Endometrium (tissue), 2 donors: ENCODE measurements at regions not wholly inside any gene's neighbourhood (a gene's known extent, or its start where the extent isn't known, plus 50 kb on each side); places are given as distances from the start of the nearest gene placed in this dataset.
"Not testable (repeated sequence)": the region's sequence is repeated elsewhere in the genome, so short reads cannot be mapped to it uniquely, and the experiment has no call there.

Experiments used
- FAIRE-seq: peaks from 2 replicates; lab custom pipeline; 2012; peaks lifted over from hg19 to GRCh38; lab: Jason Lieb, UNC
- donor health status: control.
- donor health status: control.

DNA sequence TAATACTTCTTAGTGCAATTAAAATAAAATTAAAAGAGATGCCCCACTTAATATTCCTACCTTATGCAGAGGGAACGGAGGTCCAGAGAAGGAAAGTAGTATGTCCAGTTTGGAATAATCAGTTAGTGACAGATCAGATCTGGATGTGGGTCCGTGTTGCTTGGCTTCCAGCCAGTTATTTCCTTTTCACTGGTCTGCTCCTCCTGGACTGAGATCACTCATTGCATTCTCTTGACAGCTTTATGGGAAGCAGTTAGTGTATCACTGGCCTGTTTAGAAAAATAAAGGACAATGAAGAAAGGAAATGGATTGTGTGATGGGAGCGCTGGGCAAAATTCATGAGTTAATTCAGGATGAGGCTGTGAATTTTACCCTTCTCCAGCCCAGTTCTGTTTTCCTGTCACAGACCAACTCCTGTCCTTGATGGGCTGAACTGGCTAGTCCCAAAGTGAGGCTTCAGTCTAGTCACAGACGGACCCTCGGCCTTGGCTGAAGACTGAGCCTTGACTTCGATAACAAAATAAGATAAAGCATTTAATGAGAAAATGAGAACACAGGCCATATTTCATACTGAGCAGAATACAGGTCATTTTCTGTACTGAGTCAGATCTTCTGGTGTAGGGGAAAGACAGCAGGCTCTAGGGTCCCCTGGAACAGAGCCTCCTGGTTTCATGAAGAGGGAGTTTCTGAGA, 85.2 kb upstream of the TRABD2B start:
- peak; percentile 53 for FAIRE-seq

DNA sequence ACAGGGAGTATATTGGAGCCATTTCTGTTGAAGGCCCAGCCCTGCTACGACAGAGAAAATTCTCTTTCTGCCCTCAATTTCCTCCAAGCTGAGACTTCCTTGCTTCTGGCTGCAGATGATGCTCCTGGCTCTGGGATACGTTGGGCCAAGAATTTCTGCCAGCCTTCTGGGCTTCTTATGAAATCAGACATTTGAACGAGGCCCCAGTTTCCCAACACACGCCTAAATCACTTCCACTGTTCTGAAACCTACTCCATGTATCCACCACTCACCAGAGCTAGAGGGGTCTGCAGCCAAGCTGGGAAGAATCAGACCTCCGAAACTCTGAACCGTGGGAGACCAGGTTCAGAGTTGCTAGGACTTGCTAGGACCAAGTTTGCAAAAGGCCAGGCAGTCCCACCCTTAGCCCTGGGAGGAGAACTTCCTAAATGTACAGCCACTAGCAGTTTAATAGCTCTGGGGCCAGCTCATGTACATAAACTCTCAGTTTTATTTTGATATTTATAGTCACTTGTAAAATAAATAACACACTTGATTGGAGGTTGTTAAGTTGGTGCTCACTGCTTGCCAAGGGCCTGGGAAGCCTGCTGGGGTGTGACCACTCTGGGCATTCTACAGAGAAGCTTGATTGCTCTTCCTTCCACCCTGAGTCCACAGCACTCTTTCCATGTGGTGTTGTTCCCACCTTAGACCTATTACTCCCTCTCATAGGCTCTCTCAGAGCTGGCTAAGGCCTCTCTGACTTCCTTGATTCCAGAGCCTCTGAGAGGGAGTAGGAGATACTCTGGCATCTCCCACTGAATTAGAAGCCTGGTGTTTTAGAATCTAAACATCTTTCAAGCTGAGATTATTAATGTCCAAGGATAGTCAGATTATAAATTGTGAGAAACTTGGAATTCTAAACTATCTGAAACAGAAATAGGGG, 83.4 kb upstream of the TRABD2B start:
- no peak for FAIRE-seq

- no peak for FAIRE-seq
Observed at GRCh38 chr1:48079096-48079495, 81.9 kb upstream of the TRABD2B start.

DNA sequence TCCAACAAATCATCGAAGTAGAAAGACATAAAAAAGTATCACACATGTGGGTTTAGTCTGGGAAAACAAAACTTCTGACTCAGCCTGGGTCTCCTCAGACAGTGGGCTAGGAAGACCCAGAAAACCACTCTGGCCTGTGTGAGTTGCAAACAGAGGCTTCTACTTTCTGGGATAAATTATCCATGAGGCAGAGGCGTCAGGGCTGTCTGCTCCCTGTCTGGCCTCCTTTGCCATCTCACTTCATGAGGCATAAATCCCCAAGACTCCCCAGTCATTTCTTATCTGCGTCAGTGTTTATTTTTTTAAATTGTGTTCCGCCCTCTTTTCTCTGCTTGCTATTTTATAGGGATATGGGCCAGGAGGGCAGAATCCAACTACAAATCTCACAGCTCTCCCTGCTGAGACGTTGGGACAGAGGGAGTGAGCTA, 80.6 kb upstream of the TRABD2B start:
- FAIRE-seq: no peak

DNA sequence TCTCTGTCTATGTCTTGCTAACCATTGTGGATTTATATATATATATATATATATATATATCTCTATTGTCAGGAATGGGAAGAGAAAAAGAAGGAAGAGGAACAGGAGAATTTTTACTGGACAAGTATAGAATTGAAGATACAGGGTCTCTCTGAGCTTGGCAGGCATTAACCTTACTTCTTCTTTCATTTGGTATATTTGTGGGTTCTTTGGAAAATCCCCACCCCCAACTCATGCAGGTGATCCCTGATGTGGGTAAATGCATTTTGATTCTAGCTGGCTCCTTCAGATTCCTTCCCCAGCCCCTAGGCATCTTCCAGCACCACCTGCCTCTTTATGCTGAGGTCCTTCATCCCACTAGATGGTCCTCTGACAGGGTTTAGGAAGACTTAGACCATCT, 78.8 kb upstream of the TRABD2B start:
- FAIRE-seq: no peak

GRCh38 chr1:48073798-48074530, 76.8 kb upstream of the TRABD2B start:
- no peak for FAIRE-seq

DNA sequence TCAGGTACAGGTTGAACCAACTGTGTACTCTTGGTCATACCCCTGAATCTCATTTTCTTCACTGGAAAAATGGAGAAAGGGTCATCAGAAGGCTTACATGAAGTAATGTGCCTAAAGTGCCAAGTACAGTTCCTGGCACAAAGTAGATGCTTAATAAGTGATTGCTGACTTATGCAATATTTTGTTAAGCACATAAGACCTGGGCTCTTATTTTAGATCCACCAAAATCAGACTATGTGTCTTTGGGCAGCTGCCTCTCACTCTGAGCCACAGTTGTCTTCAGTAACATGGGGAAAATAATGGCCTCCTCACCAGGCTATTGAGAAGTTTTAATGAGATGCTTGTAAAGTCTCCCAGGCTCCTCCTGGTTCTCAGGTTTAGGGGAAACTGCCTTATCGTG, 74.3 kb upstream of the TRABD2B start:
- FAIRE-seq: no peak

DNA sequence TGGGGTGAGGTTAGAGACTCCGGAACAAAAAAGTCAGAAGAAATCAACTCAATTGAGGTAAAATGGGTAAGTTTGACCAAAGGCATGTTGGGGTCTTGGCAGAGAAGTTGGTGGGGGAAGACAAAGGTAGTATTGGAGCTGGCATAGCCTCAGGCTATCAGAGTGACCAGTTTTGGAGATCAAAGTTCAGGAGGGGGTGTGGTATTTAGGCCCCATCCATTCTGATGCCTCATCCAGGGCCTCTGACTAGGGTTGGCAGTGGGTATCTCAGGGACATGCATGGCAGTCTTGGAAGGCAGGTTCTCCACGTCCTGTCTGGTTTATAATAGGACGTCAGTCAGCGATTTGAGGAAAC, 73.2 kb upstream of the TRABD2B start:
- no peak for FAIRE-seq

GRCh38 chr1:48069662-48070395, 72.6 kb upstream of the TRABD2B start:
- no peak for FAIRE-seq

GRCh38 chr1:48068206-48068605, 71.0 kb upstream of the TRABD2B start:
- FAIRE-seq: no peak

DNA sequence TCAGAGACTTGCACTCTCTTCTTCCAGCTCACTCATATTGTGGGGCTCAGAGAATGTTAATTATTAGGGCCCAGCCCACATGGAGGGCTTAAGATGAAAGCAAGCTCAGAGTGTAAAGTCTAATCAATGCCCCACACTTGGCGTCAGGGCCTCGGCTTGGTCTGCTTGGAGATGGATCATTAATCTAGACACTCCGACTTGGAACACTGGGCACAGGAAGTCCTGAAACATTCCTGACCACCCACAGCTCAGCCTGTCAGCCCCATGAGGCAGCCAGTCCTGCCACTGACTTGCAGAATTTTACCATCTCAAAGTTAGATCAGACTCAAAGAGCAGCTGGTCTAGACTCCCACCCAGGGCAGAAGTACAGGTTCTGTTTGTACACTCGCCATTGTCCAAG, 69.8 kb upstream of the TRABD2B start:
- no peak for FAIRE-seq

GRCh38 chr1:48064693-48065092, 67.5 kb upstream of the TRABD2B start:
- FAIRE-seq: not testable (repeated sequence)

GRCh38 chr1:48062353-48062752, 65.2 kb upstream of the TRABD2B start:
- FAIRE-seq: no peak

DNA sequence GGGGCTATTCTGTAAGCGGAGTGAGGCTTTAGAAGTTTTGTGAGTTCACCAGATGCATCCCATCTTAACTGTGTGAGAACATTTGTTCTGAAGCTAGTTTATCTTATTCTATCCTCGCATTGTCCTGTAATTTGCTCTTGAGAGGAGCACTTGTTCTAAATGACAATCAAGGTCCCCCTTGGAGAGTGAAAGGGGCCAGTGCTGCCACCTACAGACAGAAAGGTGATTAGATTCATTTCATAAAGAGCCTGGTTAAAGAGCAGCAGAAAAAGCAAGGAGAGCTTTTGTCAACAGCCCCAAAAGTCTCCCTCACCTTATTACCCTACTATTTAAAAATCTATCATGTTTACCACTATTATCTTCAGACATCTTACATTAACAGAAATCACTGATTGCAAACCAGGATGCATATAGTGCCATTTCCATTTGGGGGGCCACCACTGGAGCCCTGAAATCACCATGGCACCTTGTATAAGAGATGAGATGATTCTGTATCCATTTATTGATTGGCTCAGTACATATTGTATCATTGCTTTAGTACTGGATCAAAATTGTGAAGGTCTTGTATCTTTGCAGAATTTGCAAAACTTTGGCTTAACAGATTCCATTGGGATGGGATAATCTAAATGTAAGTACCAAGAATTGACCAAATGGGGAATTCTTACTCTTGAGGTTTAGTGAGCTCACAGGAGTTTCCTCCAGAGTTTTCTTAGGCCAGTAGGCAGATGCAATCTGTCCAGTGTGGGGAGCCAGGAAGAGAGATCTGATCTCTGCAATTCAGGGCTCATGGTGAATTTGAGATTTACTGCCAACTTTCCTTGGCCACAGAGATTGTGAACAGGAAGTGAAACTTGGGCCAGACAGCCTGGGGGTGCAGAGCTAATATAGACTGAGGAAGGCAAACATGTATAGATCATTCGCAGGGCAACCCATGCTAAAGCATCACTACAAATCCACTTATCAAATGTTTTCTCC, 64.3 kb upstream of the TRABD2B start:
- FAIRE-seq: peak; percentile 29

DNA sequence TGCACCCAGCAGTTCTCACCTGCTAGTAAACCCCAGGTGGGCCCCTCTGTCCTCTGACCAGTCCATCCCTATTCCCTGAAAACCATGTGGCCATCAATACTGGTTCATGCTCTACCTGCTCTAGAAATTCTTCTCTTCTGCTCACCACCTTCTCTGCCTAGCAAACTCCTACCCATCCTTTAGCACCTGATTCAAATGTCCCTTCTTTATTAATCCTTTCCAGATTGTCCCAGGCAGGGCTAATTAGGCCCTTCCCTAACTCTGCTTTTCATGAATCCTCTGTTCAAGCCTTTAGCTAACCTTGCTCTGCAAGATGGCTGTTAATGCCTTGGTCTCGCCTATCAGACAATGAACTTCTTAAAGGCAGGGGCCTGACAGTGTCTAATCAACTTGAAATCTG, 62.1 kb upstream of the TRABD2B start:
- FAIRE-seq: no peak

DNA sequence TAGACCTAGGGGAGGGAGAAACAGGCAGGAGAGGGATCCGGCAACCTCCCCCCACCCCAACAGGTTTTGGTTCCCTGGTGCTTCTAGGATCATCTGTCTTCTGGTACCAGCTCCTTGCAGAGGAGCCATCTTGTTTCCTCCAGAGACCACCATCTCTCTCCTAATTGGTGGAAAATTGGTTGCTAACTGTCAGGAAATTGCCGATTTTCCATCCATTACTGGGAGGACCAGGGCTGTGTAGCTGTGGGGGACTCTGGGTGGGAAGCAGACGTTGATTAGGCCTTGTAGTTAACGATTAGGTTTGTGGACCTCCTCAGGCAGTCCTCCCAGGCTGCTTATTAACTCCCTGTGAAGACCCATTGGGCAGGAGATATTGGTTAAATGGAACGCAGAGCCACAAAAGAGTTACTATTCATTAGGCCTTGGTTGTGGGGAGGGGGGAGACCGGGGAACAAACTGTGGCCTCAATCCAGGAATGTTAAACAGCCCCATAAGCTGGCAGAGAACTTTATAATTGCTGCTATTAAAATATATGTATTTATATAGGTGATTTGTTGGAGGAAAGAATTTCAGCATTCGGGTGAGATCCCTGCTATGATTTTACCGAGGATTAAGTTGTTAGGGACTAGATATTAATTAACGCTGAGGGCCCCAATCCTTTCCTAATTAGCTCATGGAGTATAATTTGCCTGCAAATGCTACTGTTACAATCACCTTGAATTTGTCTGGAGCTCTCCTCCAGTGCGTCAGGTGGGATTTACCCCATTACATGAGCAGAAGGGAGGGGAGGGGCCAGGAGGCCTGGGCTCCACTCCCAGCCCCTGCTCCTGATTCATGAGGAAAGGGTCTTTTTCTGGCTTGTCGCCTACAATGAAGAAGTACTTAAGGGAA, 61.2 kb upstream of the TRABD2B start:
- FAIRE-seq: no peak

DNA sequence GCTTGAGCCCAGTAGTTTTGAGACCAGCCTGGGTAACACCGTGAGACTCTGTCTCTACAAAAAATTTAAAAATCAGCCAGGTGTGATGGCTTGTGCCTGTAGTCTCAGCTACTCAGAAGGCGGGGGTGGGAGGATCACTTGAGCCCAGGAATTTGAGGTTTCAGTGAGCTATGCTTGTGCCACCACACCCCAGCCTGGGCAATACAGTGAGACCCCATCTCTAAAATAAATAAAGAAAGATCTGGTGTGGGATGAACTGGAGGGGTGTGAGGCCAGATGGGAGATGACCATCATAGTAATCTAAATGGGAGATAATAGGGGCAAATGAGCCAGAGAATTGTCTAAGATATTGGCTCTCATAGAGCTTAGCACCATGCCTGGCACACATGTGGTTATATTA, 60.1 kb upstream of the TRABD2B start:
- FAIRE-seq: no peak

DNA sequence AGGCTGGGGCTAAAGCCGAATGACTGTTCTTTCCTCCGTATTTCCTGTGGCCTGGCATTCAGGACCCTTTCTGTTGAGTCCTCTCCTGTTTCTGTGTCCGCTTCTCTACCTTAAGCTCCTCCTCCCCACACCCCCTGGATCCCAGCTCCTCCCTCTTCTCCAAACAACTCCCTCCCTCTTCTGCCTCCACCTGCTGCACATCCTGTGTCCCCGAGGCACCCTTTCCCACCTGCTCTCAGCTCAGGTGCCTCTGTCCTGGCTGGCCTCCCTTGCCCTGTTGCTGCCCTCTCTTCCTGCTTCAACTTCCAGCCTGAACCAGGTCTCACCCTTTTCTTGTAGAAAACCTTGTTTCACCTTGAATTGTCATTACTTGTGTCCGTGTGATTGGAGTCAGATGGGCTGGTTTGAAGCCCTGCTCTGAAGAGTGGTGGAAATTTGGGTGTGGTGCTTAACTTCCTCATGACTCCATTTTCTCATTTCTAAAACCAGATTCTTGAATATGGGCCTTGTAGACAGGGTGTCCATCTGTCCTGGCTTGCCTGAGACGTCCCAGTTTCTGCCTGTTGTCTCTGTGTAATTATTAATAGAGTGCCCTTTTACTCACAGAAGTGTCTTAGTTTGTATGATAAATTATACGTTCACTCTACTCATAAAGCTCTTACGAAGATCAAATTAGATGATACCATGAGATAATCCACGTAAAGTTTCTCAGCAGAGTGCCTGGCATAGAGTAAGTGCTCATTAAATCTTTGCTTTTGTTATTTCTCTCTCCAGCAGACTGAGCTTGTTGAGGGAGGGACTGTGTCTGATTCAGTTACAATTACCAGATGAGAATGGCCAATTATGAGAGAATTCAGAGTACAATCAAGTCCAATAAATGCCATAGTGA, 58.9 kb upstream of the TRABD2B start:
- FAIRE-seq: no peak

DNA sequence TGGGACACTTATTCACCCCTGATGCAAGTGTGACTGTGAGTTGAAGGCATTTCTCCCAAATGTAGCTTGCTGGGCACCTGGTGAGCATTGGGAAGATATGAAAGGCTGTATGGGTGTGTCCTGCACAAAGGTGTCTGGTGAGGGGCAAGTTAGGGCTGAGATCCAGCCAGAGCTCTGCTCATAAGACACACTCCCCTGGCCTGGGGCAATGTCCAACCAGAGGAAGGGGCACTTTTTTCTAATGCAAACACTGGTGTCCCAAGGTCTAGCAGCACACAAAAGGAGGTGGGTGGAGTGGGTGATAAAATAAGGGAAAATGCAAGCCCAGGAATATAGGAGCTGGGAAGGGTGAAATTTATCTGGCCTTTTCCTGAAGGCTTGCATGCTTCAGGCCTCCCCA, 57.0 kb upstream of the TRABD2B start:
- FAIRE-seq: no peak
